ENCODE measurements at regions not wholly inside any gene's neighbourhood (a gene's known extent, or its start where the extent isn't known, plus 50 kb on each side); places are given as distances from the start of the nearest gene placed in this dataset.
"Not testable (repeated sequence)": the region's sequence is repeated elsewhere in the genome, so short reads cannot be mapped to it uniquely, and the experiment has no call there.

- TF ChIP-seq POLR2A (IDR thresholded peaks at IDR 0.05; ENCODE audit: low read length); GATA1 (IDR thresholded peaks at IDR 0.05; ENCODE audit: low read depth, low read length): not testable (repeated sequence)
These were observed 103.7 kb downstream of the GALR1 start for GRCh38 chr18:77353349-77353748.

Measured in erythroblast (primary cell).